ENCODE measurements at regions not wholly inside any gene's neighbourhood (a gene's known extent, or its start where the extent isn't known, plus 50 kb on each side); places are given as distances from the start of the nearest gene placed in this dataset.

- no peak for ATAC-seq
- Histone ChIP-seq H3K36me3 (replicated peaks in 1 of 2; ENCODE audit: insufficient read depth in 1 of 2, low read depth in 2 of 2) (no peaks in the 10 kb centered on the region), H3K9me3 (no peaks in the 10 kb centered on the region), H3K27ac (no peak overlapping the region), H3K27me3 (no peaks in the 10 kb centered on the region), H3K4me1 (no peaks in the 10 kb centered on the region), H3K4me3 (no peak overlapping the region)
- WGBS, 2 donors: 65 to 71% methylated on average over 3 to 20 of the region's 22 CpGs
- DNase-seq: no peak
- intact Hi-C loops (cut with DNase I): no loop called here
- no peak for TF ChIP-seq CTCF (IDR thresholded peaks at IDR 0.05)
- TF ChIP-seq POLR2A (IDR thresholded peaks at IDR 0.05): no peak
Observed at GRCh38 chr1:2862814-2863647, 61.5 kb upstream of the TTC34 start.

GRCh38 chr1:2863648-2863963 lies 62.1 kb upstream of the TTC34 start:
- Histone ChIP-seq H3K9me3 (no peaks in the 10 kb centered on the region), H3K36me3 (replicated peaks in 1 of 2; ENCODE audit: insufficient read depth in 1 of 2, low read depth in 2 of 2) (no peaks in the 10 kb centered on the region), H3K4me1 (no peaks in the 10 kb centered on the region), H3K4me3 (no peak overlapping the region), H3K27ac (no peak overlapping the region), H3K27me3 (no peaks in the 10 kb centered on the region)
- no peak for DNase-seq
- ATAC-seq: no peak
- no peak for TF ChIP-seq CTCF (IDR thresholded peaks at IDR 0.05)
- TF ChIP-seq POLR2A (IDR thresholded peaks at IDR 0.05): no peak
- WGBS, 2 donors: 23% methylated on average over 12 of the region's 12 CpGs; no CpG with 5 or more reads in 1 of the 2 donors
- intact Hi-C loops (cut with DNase I): no loop called here

GRCh38 chr1:2864203-2864905 lies 62.9 kb upstream of the TTC34 start:
- H3K9me3 ChIP-seq: no peaks in the 10 kb centered on the region
- DNase-seq (no peak), ATAC-seq (no peak)
- no peaks in the 10 kb centered on the region for H3K4me1 ChIP-seq
- H3K4me3 ChIP-seq: no peak overlapping the region
- no peaks in the 10 kb centered on the region for H3K27me3 ChIP-seq
- 48 to 50% methylated on average over 2 to 29 of the region's 29 CpGs for WGBS, 2 donors
- no peak overlapping the region for H3K27ac ChIP-seq
- TF ChIP-seq POLR2A (IDR thresholded peaks at IDR 0.05) (no peak), CTCF (IDR thresholded peaks at IDR 0.05) (no peak)
- intact Hi-C loops (cut with DNase I): no loop called here
- no peaks in the 10 kb centered on the region for H3K36me3 ChIP-seq (replicated peaks in 1 of 2; ENCODE audit: insufficient read depth in 1 of 2, low read depth in 2 of 2)

GRCh38 chr1:2865000-2865399 lies 63.5 kb upstream of the TTC34 start:
- intact Hi-C loops (cut with DNase I): no loop called here
- no peak overlapping the region for H3K27ac ChIP-seq
- H3K27me3 ChIP-seq: no peaks in the 10 kb centered on the region
- H3K4me3 ChIP-seq: no peak overlapping the region
- WGBS, 2 donors: 27% methylated on average over 9 of the region's 9 CpGs; no CpG with 5 or more reads in 1 of the 2 donors
- TF ChIP-seq CTCF (IDR thresholded peaks at IDR 0.05) (no peak), POLR2A (IDR thresholded peaks at IDR 0.05) (no peak)
- no peaks in the 10 kb centered on the region for H3K9me3 ChIP-seq
- DNase-seq (no peak), ATAC-seq (no peak)
- no peaks in the 10 kb centered on the region for H3K4me1 ChIP-seq
- H3K36me3 ChIP-seq (replicated peaks in 1 of 2; ENCODE audit: insufficient read depth in 1 of 2, low read depth in 2 of 2): no peaks in the 10 kb centered on the region

All from body of pancreas (tissue), 4 donors.